ENCODE measurements at regions not wholly inside any gene's neighbourhood (a gene's known extent, or its start where the extent isn't known, plus 50 kb on each side); places are given as distances from the start of the nearest gene placed in this dataset.
"Not testable (repeated sequence)": the region's sequence is repeated elsewhere in the genome, so short reads cannot be mapped to it uniquely, and the experiment has no call there.

DNA sequence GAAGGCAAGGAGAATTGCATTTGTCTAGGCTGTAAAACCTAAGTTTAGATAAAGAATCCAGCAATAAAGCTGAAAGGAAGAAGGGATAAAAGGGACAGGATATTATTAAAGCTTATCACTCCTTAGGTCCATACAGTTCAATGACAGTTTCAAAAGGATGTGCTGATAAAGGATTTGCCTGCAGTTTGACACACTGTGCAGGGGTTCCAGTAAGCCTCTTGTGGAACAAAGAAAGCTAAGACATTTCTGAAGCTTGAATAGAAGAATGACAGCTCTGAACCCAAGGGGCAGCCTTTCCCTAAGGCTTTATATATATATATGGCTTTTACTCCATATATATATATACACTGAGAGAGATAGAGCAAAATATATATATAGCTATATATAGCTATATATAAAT, 276.8 kb upstream of the GRM3 start:
- no peak for DNase-seq

DNA sequence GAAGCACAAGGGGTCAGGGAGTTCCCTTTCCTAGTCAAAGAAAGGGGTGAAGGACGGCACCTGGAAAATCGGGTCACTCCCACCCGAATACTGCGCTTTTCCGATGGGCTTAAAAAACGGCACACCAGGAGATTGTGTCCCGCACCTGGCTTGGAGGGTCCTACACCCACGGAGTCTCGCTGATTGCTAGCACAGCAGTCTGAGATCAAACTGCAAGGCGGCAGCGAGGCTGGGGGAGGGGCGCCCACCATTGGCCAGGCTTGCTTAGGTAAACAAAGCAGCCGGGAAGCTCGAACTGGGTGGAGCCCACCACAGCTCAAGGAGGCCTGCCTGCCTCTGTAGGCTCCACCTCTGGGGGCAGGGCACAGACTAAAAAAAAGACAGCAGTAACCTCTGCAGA, 303.3 kb upstream of the GRM3 start:
- not testable (repeated sequence) for DNase-seq

DNA sequence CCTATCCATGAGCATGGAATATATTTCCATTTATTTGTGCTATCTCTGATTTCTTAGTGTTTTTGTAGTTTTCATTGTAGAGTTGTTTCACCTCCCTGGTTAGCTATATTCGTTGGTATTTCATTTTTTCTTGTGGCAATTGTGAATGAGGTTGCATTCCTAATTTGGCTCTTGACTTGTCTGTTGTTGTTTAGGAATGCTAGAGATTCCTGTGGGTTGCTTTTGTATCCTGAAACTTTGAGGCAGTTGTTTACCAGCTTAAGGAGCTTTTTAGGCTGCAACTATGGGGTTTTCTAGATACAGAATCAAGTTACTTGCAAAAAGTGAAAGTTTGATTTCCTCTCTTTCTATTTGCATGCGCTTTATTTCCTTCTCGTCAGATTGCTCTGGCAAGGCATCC, 304.7 kb upstream of the GRM3 start:
- no peak for DNase-seq

DNA sequence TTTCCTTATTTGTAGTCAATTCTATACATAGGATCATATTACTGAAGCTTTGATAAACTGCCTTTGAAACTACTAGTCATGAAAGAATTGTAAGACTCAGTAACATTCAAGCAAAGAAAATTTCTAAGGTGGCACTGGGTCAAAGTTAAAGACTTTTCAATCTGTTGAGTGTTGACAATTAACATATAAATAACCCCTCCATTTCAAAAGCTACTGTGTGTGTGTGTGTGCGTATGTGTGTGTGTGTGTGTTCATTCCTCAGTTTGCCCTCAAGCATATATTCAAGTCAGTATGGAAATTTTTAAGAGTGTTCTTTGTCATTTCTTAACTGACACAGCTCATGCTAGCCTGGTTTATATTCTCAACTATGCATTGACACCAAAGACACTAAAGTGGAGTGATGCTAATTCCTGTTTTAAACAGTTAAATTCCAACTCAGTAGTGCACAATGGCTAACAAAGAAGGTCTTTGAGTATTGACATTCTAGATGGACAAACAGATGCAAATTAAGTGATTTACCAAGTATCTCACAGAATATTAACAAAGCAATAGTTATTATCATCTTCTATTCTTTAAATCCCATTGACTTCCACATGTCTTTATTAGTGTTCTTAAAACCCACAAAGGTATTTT, 314.8 kb upstream of the GRM3 start:
- no peak for DNase-seq

DNA sequence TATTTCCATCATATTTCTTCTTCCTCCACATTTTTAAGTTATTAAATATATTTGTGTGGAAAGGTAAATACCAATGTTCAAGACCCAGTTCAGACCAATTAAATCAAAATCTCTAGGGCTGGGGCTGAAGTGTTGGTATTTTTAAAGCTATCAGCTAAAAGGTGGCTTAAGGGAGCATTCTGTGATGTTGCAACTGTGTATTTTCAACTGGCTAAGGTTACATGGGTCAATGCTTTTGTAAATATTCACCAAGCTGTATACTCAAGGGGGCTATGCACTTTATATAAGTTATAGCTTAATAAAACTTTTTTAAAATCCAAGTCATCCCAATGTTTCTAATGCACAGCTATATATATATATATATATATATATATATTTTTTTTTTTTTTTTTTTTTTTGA, 316.9 kb upstream of the GRM3 start:
- DNase-seq: no peak

DNA sequence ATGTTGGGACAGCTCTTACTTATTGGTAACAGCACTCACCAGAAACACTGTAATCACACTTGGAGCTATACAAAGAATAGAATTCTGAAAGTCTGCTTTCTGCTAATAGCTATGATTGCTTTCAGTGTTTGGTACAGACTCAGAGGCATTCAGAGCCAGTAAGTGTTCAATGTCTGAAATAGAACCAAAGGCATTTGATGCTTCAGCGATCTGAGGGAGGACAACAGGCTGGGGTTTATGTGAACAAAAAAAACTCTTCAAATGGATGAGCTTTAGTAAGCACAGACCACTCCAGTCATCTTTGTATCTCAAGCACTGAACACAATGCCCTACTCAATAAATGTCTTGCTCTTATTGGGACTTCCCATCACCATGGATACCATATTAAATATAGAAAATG, 322.8 kb upstream of the GRM3 start:
- DNase-seq: no peak

DNA sequence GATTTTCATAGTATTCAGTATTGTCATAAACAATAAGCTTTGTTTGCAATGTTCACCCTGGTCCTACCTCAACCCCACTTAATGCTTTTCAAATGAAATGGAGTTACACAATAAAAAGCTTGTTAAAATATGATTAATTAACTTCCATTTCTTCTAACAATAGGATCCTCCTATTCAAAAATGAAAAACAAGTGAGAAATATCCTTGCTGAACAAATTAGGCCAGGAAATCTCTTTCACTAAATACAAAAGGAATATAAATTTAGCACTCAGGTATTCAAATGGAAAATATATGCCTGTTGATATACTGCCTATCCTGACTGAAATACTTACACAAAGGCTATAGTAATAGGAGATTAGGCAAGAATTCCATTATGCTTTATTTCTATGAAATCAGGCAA, 323.4 kb upstream of the GRM3 start:
- no peak for DNase-seq

DNA sequence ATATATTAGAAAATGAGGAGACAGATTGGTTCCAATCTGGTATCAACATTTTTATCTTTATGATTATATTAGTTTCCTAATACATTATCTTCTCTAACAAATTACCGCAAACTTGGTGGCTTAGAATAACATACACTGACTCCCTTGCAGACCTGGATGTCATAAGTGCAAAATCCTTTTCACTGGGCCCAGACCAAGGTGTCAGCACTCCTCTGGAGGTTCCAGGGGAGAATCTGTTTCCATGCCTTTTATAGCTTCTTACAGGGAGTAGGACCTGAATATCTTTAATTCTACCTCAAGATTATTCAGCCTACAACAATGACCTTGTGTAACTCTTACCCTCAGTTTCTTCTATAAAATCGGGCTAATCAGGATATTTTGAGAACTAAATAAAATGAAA, 329.9 kb upstream of the GRM3 start:
- DNase-seq: no peak

DNA sequence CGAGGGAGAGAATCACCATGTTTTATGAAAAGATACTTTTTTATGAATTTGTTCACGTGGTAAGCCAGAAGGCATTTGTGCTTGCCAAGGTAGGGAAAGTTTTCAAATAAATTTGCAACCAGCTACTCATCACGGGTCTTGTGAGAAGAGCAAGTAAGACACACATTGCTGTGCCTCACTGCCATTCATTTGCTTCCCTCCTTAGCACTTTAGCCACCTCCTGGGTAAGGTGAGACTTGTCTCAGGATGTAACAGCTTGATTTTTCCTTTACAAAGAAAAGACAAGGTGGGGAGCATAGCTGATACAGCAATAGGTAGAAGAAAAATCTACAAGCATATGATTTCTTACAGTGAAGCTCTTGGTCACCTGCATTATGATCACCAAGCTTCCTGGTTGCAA, 342.4 kb upstream of the GRM3 start:
- no peak for DNase-seq

DNA sequence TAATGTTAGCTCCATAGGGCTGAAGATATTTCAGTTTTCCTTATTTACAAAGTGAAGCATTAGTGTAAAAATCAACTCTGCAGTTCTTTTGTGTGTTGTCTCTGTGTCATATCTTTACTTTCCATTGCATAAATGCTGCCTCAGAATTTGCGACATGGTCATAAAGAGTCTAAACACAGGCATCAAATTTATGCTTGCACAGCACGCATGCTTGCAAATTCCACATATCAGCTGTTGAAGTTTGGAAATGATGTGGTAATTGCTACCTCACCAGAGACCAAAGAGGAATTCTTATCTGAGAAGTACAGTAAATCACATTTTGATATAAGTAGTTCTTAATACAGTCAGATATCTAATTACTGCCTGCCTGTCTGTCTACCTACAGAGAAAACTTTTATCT, 348.2 kb upstream of the GRM3 start:
- no peak for DNase-seq

DNA sequence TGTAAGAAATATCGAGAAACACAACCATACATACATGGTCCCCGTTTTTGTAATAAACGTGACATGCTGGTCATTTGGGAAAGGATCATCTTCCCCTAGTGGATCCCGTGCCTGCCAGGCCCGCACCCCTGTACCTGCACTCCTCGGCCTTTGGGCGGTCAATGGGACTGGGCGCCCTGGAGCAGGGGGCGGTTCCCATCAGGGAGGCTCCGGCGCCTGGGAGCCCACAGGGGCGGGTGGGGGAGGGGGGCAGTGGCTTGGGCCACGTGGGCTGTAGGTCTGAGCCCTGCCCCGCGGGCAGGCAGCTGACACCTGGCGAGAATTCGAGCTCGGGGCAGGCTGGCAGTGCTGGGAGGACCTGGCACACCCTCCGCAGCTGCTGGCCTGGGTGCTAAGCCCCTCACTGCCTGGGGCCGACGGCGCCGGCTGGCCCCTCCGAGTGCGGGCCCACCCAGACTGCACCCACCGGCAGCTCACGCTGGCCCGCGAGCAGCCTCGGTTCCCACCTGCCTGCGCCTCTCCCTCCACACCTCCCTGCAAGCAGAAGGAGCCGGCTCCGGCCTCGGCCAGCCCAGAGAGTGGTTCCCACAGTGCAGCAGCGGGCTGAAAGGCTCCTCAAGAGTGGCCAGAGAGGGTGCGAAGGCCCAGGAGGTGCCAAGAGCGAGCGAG, 361.6 kb upstream of the GRM3 start:
- no peak for DNase-seq

DNA sequence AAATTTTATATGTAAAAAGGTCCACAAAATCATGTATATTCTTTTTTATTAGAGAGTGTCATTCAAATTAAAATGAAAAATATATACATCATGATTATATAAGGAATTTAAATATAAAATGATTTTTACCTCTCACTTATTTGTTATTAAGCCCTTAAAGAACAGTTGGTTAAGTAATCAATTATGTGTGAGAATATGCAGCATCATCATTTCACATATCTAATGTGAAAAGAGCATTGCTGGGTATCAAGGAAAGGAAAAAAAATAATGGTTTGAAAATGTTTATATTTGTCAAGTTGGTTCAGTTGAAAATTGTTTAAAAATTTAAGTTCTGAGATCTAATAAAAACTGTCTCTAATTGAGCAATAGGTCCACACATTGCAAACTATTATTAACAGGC, 363.6 kb upstream of the GRM3 start:
- no peak for DNase-seq

DNA sequence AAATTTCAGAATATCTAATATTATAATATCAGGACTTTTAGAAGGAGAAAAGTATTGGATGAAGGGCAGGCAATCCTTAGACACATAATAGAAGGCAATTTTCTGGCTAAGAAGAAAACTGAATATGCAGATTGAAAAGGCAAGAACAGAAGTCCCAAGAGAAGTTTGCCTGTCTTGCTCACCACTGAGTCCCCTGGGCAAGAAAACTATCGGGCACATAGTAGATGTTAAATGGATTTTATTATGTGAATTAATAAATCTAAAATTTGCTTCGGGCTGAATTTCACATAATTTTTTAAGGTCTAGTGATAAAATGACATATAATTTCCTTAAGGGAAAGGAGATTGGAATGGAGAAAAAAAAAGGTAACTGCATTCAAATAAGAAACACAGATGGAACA, 380.9 kb upstream of the GRM3 start:
- DNase-seq: no peak

DNA sequence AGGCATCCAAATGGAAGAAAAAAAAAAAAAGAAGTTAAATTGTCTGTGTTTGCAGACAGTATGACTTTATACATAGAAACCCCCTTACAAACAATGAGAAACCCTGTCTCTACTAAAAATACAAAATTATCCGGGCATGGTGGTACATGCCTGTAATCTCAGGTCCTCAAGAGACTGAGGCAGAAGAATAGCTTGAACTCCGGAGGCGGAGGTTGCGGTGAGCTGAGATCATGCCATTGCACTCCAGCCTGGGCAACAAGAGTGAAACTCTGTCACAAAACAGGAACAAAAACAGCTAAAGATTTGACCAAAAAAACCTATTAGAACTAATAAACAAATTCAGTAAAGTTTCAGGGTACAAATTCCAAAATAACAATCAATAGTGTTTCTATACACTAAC, 385.8 kb upstream of the GRM3 start:
- no peak for DNase-seq

DNA sequence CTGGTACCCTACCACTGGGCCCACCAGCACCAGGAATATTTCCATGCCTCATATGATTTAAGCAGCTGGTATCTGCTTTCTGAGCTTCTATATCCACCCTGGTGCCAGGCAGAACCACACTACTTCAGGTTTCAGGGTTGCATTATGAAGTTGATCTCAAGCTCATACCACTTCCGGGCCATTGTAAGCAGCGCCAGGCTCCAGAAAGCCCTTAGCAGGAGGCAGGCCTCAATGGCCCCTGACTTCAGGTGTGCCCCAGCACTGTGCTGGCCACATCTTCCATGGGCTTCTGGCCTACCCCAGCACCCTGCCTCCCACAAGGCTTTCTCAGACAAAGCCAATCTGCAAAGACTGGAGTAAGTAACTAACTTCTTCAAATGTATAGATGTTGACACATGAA, 391.3 kb upstream of the GRM3 start:
- DNase-seq: no peak

DNA sequence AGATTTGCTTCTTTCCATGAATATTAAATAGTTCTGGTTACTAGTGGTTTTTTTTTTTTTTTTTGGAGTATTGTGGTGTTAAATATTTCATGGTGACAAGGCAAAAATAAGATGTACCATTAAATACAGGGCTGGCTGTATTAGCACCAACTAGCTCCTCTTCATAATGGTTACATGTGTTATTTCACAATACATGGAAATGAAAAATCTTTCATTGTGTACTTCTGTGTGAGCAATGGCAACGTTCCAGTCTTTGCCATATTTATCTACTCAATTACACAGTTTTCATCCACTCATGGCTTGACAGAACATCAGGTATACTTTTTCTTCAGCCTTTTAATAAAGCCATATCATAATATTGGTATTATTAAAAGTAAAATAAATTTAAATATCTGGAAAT, 394.7 kb upstream of the GRM3 start:
- DNase-seq: no peak

DNA sequence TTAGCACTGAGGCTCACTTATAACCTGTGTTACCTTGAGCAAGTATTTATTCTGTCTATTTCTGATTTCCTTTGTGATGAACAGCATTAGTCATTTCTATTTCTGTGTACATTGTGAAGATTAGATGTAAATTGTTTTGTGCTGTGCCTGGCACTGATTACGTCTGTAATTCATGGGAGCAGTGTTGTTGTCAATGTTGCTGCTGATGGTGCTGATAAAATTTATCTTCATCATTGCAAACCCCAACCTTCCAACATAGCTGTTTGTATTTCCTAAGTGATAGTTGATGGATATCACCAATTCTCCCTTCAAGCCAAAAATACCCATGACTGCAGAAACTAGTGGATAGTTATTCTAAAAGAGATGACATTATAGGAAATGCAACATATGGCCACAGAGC, 400.5 kb upstream of the GRM3 start:
- no peak for DNase-seq

DNA sequence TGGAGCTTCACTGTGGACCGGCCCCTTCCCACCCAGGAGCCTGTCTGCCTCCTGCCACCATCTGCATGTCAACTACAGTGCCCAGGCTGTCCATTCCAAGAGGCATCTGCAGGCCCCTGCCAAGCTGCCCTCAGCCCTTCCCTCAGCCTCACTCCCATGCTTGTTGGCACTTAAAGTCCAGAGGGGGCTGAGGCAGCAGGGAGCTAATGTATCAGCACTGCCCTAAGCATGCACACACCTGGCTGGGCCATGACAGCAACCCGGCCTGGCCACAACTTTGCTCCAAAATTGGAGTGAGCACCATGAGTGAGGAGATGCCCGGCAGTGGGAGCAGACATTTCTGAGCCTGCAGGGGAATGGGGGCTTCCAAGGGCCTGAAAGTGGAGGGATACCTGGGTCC, 417.5 kb upstream of the GRM3 start:
- DNase-seq: no peak

DNA sequence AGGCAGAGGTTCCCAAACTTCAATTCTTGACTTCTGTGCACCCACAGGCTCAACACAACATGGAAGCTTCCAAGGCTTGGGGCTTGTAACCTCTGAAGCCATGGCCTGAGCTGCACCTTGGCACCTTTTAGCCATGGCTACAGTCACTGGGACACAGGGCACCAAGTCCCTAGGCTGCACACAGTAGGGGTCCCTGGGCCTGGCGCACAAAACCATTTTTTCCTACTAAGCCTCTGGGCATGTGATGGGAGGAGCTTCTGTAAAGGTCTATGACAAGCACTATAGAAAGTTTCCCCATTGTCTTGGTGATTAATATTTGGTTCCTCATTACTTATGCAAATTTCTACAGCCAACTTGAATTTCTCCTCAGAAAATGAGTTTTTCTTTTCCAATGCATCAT, 420.9 kb upstream of the GRM3 start:
- no peak for DNase-seq

DNA sequence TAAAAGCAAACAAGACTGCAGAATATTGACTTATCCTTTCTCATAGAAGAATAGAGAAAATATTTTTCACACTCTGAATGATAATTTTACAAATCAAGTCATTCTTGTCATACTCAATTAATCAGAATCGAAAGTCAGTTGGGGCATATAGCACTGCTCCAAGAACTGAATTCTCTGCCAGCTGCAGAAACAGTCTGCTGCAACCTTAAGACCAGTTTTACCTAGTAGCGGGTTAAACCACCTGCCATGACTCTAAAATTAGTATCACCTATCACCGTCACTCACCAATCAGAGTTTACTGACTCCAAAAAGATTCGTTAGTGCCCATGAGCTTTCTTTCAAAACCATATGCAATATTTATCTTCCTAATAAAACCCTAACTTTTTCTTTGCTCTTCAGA, 429.0 kb upstream of the GRM3 start:
- DNase-seq: no peak

DNA sequence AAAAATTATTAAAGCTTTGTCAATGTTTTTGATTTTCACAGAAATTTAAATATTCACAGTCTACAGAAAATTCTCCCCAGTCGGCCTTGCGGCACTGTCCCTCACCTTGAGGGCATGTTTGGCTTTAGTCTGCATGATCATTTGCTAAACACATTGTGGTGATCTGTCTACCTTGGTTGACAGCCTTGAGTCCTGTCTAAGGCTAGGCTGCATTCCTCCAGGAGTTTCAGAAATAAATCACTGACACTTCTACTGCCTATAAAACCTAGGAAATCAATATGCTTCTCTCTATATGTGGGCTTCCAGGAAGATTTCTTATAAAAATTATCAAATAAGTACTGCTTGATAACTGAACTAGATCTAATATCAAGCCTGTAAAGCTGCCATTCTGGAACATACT, 430.7 kb upstream of the GRM3 start:
- no peak for DNase-seq

DNA sequence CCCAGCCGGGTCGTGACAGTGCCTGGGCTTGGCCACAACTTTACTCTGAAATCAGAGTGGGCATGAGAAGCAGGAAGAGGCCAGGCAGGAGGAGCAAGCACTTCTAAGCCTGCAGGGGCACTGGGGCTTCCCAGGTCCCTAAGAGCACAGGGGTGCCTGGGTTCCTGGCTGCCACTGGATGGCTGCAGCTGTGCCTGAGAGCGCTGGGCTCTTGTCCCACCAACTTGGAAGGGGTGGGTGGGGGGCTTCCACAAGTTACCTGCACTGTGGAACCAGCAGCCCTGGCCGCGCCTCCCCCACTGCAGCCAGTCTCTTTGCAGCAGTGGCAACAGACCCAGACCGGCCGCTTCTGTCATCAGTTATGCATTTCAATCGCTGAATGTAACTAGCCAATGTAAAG, 434.7 kb upstream of the GRM3 start:
- DNase-seq: no peak

DNA sequence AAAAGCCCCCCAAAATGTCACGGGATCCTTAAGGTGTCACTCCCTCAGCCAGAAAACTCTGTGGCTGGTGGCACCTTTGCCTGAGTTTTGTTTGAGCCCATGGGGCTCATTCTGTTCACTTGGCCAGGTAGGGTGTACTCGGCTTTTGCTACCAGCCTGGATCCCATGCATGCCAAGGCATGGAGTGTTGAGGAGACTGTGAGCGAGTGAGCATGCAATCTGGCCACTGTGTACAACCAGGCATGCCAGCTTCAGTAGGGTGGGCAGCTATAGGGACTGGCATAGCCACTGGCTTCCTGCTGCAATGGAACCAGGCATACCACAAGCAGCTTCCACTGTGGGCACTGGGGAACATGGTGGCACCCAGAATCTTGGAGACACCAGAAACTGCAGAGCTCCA, 436.0 kb upstream of the GRM3 start:
- DNase-seq: no peak

DNA sequence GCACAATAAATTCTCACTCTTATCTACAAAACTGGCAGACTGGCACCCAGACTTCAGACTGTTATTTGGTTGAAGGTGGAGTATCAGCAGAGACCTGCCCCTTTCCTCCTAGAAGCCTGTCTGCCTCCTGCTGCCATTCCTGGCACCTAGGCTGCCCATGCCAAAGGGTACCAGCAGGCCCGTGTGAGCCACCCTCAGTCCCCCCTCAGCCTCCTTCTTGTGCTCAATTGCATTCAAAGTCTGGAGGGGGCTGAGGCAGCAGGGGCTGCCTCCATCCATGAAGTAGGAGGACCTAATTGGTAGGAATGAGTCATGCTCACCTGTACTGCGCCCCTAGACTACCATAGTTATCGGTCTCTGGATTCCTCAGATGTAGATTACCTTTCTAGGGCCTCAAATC, 440.9 kb upstream of the GRM3 start:
- no peak for DNase-seq

DNA sequence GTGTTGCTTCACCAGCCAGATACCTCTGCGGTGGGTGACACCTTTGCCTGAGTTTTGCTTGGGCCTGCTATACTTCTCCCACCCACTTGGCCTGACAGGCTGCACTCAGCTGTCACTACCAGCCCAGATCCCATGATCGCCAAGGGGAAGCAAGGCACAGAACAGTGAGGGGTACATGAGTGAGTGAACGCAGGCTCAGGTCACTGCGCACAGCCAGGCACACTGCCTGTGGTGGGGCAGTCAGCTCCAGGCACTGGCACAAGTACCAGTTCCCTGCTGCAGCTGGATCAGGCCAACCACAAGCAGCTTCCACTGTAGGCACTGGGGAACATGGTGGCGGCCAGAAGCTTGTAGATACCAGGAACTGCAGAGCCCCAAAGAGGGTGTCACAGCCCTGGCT, 441.9 kb upstream of the GRM3 start:
- no peak for DNase-seq

Measured in activated CD8-positive, alpha-beta memory T cell treated with anti-CD3 and anti-CD28 coated beads, Interleukin-2, amount 50 U/mL, for 48 hours (primary cell).